Psoas muscle (tissue), 7 donors: ENCODE measurements at regions not wholly inside any gene's neighbourhood (a gene's known extent, or its start where the extent isn't known, plus 50 kb on each side); places are given as distances from the start of the nearest gene placed in this dataset.

ENCODE experiments used
- ATAC-seq, 4 donors: fragments of 200-7000 bp; cut with Tn5 transposase; one replicate each; pipeline ENCODE4 v1.9.1; 2020; ENCODE audit warnings: moderate library complexity in 3 of 4, mild to moderate bottlenecking in 2 of 4
- DNase-seq, 2 donors: peaks; one replicate each; pipeline ENCODE4 v3.0.0-alpha.2; 2020
- H3K27ac ChIP-seq: fragments of 200-600 bp; one replicate; pipeline ENCODE4 v1.8.0; 2022
- H3K27me3 ChIP-seq, 3 donors: fragments of 200-600 bp in 1 of 3; one replicate each; pipeline versions ENCODE4 v1.6.1 to v1.8.0; 2013 to 2022; ENCODE audit warnings: low read length in 2 of 3, mild to moderate bottlenecking in 2 of 3, moderate library complexity in 1 of 3; ENCODE audit not compliant: insufficient read depth in 3 of 3
- H3K36me3 ChIP-seq, 2 donors: fragments of 200-600 bp in 1 of 2; one replicate each; pipeline versions ENCODE4 v1.6.1 to v1.8.0; 2013 to 2022; ENCODE audit warnings: low read depth in 1 of 2, mild to moderate bottlenecking in 1 of 2, moderate library complexity in 1 of 2; ENCODE audit not compliant: insufficient read depth in 1 of 2
- H3K4me1 ChIP-seq: fragments of 200-600 bp; one replicate; pipeline ENCODE4 v1.8.0; 2022
- H3K4me3 ChIP-seq: fragments of 200-600 bp; one replicate; pipeline ENCODE4 v1.8.0; 2022; ENCODE audit warnings: mild to moderate bottlenecking
- H3K9me3 ChIP-seq: fragments of 200-600 bp; one replicate; pipeline ENCODE4 v1.8.0; 2022
- CTCF ChIP-seq: fragments of 200-600 bp; IDR thresholded peaks from one replicate; pipeline ENCODE4 v1.8.0; 2022; ENCODE audit warnings: antibody characterized with exemption
- WGBS, 3 donors: extraction: QIAGEN DNeasy Blood & Tissue Kit; methylation state at CpG; one replicate each; pipeline versions ENCODE4 v1.1.6 to v1.1.7; 2013; 5-methylcytosine and 5-hydroxymethylcytosine counted together
- intact Hi-C, 2 donors: fragments of 100-400 bp; cut with DNase I; formaldehyde crosslinking; loops; one replicate each; pipeline versions ENCODE4 v1.11.0 to v1.14.2; 2022
- donor health status: healthy with polysubstance abuse.
- donor health status: DM: no; HTN: no; CAD: no; lungs with moderate emphysema.
- donor health status: Bipolar disorder and iron deficiency.
- donor health status: healthy.
- donor health status: DM: yes; HTN: yes; CAD: no.
- donor health status: DM: no; HTN: no; CAD: no.
- donor health status: DM: yes; HTN: yes; CAD: no.

GRCh38 chr13:78383899-78384298, 219.5 kb downstream of the POU4F1 start:
- H3K27ac ChIP-seq: no peak overlapping the region

GRCh38 chr13:78383071-78383484, 220.3 kb downstream of the POU4F1 start:
- no peaks in the 10 kb centered on the region for H3K9me3 ChIP-seq
- no peaks in the 10 kb centered on the region for H3K36me3 ChIP-seq
- H3K4me3 ChIP-seq: no peak overlapping the region
- 32 to 47% (median 34%) methylated on average over 7 of the region's 7 CpGs for WGBS, 3 donors
- H3K4me1 ChIP-seq: no peaks in the 10 kb centered on the region
- DNase-seq (no peak), ATAC-seq (no peak)
- H3K27me3 ChIP-seq: no peaks in the 10 kb centered on the region
- no peak overlapping the region for H3K27ac ChIP-seq
- TF ChIP-seq CTCF: no peak
- intact Hi-C loops: no loop called here

More at GRCh38 chr13:78383899-78384298, 219.5 kb downstream of the POU4F1 start:
- no peaks in the 10 kb centered on the region for H3K4me1 ChIP-seq
- H3K9me3 ChIP-seq: no peaks in the 10 kb centered on the region
- DNase-seq (no peak), ATAC-seq (no peak)
- H3K27me3 ChIP-seq: no peaks in the 10 kb centered on the region
- 87 to 94% (median 87%) methylated on average over 1 of the region's 1 CpG for WGBS, 3 donors
- H3K4me3 ChIP-seq: no peak overlapping the region
- TF ChIP-seq CTCF: no peak
- intact Hi-C loops: no loop called here
- H3K36me3 ChIP-seq: no peaks in the 10 kb centered on the region

- Histone ChIP-seq H3K4me3 (no peak overlapping the region), H3K27me3 (no peaks in the 10 kb centered on the region), H3K4me1 (no peaks in the 10 kb centered on the region), H3K27ac (no peak overlapping the region), H3K36me3 (no peaks in the 10 kb centered on the region), H3K9me3 (no peaks in the 10 kb centered on the region)
- 18 to 30% (median 26%) methylated on average over 4 of the region's 4 CpGs for WGBS, 3 donors
- no peak for DNase-seq
- intact Hi-C loops: no loop called here
- no peak for ATAC-seq
- TF ChIP-seq CTCF: no peak
These were observed 220.9 kb downstream of the POU4F1 start for GRCh38 chr13:78382491-78382890.

GRCh38 chr13:78376822-78377221, 226.5 kb downstream of the POU4F1 start:
- Histone ChIP-seq H3K4me3 (no peak overlapping the region), H3K27me3 (no peaks in the 10 kb centered on the region), H3K27ac (no peak overlapping the region), H3K36me3 (no peaks in the 10 kb centered on the region), H3K9me3 (no peaks in the 10 kb centered on the region), H3K4me1 (no peaks in the 10 kb centered on the region)
- DNase-seq: no peak
- intact Hi-C loops: no loop called here
- no peak for ATAC-seq
- 60 to 74% (median 65%) methylated on average over 4 of the region's 4 CpGs for WGBS, 3 donors
- TF ChIP-seq CTCF: no peak

GRCh38 chr13:78376033-78376432, 227.3 kb downstream of the POU4F1 start:
- Histone ChIP-seq H3K36me3 (no peaks in the 10 kb centered on the region), H3K4me3 (no peak overlapping the region), H3K27me3 (no peaks in the 10 kb centered on the region), H3K27ac (no peak overlapping the region), H3K4me1 (no peaks in the 10 kb centered on the region), H3K9me3 (no peaks in the 10 kb centered on the region)
- DNase-seq (no peak), ATAC-seq (no peak)
- no peak for TF ChIP-seq CTCF
- WGBS, 3 donors: 5 to 20% (median 9%) methylated on average over 2 of the region's 2 CpGs
- intact Hi-C loops: no loop called here
